ENCODE measurements at regions not wholly inside any gene's neighbourhood (a gene's known extent, or its start where the extent isn't known, plus 50 kb on each side); places are given as distances from the start of the nearest gene placed in this dataset.
"Not testable (repeated sequence)": the region's sequence is repeated elsewhere in the genome, so short reads cannot be mapped to it uniquely, and the experiment has no call there.

- no peak for DNase-seq
Measured at GRCh38 chrX:118259213-118259612, 86.7 kb upstream of the WDR44 start.

- DNase-seq, result no peak
Measured at GRCh38 chrX:118261151-118261550, 84.8 kb upstream of the WDR44 start.

DNA sequence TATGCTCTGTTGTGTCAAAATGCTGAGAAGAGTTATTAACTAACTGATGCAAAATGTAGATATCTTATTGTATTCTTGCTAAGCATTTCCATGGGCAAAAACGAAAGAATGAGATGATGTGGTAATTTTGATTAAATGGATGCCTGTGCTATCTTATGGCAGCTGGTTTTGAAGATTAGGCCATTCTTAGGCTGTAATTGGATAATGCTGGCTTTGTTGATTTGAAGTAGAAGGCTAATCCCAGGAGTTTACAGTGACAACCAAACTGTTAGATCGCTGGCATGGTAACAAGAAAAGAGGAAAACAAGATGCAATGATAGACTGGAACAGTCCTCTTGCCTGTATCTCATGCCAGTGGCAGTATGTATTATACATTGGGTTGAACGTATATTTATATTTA, 74.1 kb upstream of the WDR44 start:
- no peak for DNase-seq

DNA sequence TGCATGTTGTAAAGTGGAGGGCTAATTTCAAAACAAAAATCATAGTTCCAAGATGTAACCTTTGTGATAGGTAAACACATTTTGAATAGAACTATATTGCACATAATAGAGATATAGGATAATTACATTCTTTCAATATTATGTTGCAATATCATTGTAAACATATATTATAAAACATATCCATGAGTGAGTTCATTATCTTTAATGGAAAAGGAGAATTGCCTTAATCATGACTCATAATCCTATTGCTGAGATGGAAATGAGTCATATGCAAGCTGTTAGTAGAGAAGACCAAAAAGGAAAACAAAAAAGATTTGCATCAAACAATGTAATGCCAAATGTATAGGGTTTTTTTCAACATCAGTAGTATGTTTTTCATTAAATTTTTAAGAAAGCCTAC, 73.7 kb upstream of the WDR44 start:
- DNase-seq, result peak in 2 of 4 experiments; percentile 30 to 31

DNA sequence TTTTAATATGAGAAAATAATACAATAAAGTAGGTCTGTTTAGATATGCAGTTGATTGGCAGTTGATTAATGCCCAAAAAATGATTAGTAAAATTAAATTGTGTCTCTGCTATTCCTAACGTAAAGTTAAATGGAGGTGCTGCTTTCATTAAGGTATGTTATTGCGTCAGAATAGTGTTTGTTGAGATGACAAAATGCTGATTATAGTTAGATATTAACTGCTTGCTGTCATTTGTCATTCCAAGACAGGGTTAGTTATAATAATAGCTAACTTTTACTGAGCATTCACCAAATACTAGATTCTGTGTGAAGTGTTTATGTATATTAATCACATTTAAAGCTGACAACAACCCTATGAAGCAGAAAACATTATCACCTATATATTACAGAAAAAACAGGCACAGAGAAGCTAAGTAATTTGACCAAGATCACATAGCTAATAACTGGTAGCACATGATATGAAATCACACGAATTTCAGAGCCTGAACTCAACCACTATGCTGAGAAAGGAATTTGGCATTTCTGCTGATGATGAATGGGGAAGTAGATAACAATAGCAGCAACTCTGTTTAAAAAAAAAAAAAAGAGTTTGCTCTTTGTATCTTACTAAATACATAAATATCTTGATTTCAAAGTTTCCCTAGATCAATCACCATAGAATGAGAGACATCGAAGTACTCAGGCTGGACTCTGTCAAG, 59.7 kb upstream of the WDR44 start:
- peak; percentile 7 to 64 (median 38) for DNase-seq

DNA sequence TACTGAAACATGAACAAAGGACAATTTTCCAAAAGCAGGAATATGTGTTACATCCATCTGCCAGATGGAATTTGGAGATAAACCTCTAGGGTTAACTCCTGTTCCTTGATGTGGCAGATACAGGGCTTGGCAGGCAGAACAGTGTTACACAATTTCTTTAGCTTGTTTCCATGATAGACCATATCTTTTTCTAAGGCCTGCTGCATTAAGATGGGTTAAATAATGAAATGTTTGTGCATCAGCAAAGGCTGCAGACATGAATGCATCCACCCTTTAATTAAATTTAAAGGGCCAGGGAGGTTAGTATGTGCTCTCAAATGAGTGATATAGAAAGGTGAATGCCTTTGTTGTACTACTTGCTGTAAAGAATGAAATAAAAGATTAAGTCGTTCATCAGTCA, 50.1 kb upstream of the WDR44 start:
- not testable (repeated sequence) for DNase-seq
